Fibroblast of pulmonary artery (primary cell): ENCODE measurements at regions not wholly inside any gene's neighbourhood (a gene's known extent, or its start where the extent isn't known, plus 50 kb on each side); places are given as distances from the start of the nearest gene placed in this dataset.
"Not testable (repeated sequence)": the region's sequence is repeated elsewhere in the genome, so short reads cannot be mapped to it uniquely, and the experiment has no call there.

Experiments
- DNase-seq: peaks from one replicate; pipeline ENCODE4 v3.0.0-alpha.2; 2010; ENCODE audit warnings: low read depth
- H3K4me3 ChIP-seq: replicated peaks from 2 replicates; pipeline ENCODE4 v1.5.1; 2011; ENCODE audit warnings: low read depth, mild to moderate bottlenecking, control low read depth, low read length, moderate library complexity
- TF ChIP-seq, protein P1 (sequence below): IDR thresholded peaks from 2 replicates; pipeline ENCODE4 v1.5.1; 2011; ENCODE audit warnings: mild to moderate bottlenecking, control low read depth, low read length, inconsistent platforms; ENCODE audit errors: missing control alignments

GRCh38 chr17:63293323-63294075 is 152.6 kb downstream of the CYB561 start:
- no peak overlapping the region for H3K4me3 ChIP-seq
- TF ChIP-seq, protein P1, sequence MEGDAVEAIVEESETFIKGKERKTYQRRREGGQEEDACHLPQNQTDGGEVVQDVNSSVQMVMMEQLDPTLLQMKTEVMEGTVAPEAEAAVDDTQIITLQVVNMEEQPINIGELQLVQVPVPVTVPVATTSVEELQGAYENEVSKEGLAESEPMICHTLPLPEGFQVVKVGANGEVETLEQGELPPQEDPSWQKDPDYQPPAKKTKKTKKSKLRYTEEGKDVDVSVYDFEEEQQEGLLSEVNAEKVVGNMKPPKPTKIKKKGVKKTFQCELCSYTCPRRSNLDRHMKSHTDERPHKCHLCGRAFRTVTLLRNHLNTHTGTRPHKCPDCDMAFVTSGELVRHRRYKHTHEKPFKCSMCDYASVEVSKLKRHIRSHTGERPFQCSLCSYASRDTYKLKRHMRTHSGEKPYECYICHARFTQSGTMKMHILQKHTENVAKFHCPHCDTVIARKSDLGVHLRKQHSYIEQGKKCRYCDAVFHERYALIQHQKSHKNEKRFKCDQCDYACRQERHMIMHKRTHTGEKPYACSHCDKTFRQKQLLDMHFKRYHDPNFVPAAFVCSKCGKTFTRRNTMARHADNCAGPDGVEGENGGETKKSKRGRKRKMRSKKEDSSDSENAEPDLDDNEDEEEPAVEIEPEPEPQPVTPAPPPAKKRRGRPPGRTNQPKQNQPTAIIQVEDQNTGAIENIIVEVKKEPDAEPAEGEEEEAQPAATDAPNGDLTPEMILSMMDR: no peak
- DNase-seq: peak; percentile 68

- no peak overlapping the region for H3K4me3 ChIP-seq
- no peak for DNase-seq
- TF ChIP-seq, protein P1: no peak
These were observed 151.3 kb downstream of the CYB561 start for GRCh38 chr17:63294776-63295175.

GRCh38 chr17:63295288-63295687 is 150.8 kb downstream of the CYB561 start:
- TF ChIP-seq, protein P1: no peak
- no peak overlapping the region for H3K4me3 ChIP-seq
- DNase-seq: no peak

DNA sequence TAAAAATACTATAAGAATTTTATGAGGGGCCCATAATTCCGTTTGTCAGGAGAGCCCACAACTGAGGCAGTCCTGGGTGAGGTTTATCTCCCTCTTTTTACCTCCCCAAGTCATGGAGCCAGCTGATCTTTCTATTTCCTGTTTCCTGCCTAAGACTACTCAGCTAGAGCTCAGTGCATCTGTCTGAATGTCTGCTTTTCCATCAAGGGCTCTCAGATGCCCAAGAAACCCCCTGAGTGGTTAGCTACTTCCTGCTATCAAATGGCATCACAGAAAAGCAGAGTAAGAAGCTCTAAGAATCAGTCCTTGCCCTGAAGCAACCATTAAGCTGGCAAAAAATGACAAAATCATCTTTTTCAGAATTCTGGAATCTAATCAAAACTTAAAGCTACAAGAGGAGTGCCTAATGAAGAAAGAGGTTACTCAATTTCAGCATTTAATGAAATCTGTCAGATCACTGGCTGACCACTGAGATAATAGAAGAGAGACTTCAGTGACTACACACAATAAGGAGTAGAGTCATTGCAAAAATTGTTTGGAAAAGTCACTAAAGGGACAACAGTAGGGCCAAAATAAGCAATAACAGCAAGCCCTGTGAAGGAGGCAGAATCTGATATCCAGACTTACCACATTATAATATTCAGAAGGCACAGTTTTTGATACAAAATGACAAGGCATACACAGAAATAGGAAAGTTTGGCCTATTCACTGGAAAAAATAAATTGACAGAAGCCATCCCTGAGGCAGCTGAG is 150.1 kb downstream of the CYB561 start:
- no peak for DNase-seq
- TF ChIP-seq, protein P1: no peak
- H3K4me3 ChIP-seq: no peak overlapping the region

DNA sequence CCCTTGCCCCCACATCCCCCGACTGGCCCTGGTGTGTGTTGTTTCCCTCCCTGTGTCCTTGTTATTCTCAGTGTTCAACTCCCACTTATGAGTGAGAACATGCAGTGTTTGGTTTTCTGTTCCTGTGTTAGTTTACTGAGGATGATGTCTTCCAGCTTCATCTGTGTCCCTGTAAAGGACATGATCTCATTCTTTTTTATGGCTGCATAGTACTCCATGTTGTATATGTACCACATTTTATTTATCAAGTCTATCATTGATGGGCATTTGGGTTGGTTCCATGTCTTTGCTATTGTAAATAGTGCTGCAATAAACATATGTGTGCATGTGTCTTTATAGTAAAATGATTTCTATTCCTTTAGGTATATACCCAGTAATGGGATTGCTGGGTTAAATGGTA is 147.2 kb downstream of the CYB561 start:
- H3K4me3 ChIP-seq, DNase-seq: not testable (repeated sequence)

DNA sequence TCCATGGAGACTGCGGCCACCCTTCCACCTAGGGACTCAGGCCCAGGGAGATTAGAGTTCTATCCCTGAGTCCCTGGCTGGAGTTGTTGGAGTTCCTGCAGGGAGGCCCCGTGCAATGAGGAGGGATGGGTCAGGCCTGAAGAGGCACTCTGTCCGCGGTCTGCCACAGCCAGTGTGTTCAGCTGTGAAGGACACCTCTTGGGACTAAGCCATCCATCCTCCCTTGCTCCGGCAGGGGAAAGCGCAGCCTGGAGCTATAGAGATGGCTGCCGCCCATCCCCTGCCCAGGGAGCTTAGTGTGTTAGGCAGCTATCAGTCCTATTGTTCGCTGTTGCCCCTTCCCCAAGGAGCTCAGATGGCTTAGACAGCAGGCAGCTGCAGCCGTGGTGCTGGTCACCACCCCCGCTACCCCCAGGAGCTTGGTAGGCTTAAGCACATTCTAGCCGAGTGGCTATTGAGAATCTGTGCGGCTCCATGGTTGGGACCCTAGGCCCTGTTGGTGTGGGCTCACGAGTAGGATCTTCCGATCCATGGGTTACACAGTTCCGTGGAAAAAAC is 141.3 kb downstream of the CYB561 start:
- no peak overlapping the region for H3K4me3 ChIP-seq
- DNase-seq: no peak
- TF ChIP-seq, protein P1: no peak

DNA sequence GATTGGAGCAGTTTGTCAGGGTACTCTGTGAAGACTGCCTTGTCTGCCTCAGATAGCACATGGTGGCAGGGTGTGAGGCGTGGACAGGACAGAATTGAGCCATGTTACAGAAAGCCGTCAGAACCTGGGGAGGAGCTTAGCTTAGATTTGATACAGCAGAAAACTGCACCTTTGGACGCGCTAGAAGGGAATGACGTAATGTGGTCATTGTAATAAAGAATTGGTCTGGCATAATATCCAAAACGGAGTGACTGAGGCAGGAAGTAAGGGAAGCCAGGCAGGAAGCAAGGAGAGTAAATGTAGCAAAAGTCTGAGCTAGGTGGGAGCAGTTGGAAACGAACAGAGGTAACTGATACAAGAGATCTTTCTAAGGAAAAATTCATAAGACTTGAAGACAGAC is 140.2 kb downstream of the CYB561 start:
- TF ChIP-seq, protein P1: no peak
- H3K4me3 ChIP-seq: no peak overlapping the region
- DNase-seq: no peak
